ENCODE measurements at regions not wholly inside any gene's neighbourhood (a gene's known extent, or its start where the extent isn't known, plus 50 kb on each side); places are given as distances from the start of the nearest gene placed in this dataset.

DNA sequence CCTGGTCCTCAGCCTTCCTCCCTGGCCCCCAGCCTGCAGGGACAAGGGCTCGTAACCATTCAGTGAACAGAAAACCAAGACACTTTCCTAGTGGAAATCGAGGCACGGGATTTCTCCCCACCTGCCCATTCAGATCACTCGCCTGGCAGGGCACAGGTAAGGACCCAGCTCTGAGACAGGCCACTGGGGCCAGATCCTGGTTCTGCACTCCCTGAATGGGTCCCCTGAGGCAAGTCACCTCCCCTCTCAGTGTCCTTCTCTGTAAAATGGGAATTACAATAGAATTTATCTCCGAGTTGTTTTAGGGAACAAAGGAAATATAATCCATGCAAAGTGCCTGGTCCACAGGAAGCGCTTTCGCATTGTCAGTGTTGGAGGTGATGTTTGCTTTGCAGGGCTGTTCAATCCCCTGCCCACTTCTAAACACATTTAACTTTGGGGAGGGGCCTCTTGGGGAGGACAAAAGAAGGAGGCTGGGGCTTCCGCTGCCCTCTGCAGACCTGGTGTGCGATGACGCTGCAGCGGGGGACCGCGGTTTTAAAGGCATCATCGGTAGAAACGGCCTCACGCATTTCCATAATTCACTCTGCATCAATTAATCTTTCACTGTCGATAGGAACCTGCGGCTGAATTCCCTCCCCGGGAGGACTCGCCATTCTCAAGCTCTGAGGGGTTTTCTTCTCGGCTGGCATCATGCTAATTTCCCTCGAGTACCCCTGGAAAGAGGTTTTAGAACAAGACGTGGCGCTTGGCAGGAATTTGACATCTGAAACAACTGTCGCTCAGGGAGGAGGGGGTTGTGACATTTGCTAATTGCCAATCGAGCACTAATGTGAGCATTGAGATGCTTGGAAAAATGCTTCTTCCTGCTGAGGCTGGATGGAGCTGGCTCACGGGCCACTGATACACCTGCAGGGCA is 70.4 kb upstream of the FGF3 start:
- TF ChIP-seq POLR2A (IDR thresholded peaks at IDR 0.05; ENCODE audit: low read length) = no peak
- TF ChIP-seq, protein P1, sequence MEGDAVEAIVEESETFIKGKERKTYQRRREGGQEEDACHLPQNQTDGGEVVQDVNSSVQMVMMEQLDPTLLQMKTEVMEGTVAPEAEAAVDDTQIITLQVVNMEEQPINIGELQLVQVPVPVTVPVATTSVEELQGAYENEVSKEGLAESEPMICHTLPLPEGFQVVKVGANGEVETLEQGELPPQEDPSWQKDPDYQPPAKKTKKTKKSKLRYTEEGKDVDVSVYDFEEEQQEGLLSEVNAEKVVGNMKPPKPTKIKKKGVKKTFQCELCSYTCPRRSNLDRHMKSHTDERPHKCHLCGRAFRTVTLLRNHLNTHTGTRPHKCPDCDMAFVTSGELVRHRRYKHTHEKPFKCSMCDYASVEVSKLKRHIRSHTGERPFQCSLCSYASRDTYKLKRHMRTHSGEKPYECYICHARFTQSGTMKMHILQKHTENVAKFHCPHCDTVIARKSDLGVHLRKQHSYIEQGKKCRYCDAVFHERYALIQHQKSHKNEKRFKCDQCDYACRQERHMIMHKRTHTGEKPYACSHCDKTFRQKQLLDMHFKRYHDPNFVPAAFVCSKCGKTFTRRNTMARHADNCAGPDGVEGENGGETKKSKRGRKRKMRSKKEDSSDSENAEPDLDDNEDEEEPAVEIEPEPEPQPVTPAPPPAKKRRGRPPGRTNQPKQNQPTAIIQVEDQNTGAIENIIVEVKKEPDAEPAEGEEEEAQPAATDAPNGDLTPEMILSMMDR (IDR thresholded peaks at IDR 0.05) = no peak
- TF ChIP-seq FOSB (CRISPR knock-in tag; IDR thresholded peaks at IDR 0.05) = no peak
- TF ChIP-seq MYC (IDR thresholded peaks at IDR 0.05; ENCODE audit: borderline replicate concordance, low read length) = no peak
- no peak for TF ChIP-seq KDM1A (IDR thresholded peaks at IDR 0.05; ENCODE audit: low read depth)
- no peak for TF ChIP-seq HOXA7 (CRISPR knock-in tag; IDR thresholded peaks at IDR 0.05)
- TF ChIP-seq POLR2AphosphoS2 (conservative IDR thresholded peaks at IDR 0.05; ENCODE audit: low read length) = no peak
- TF ChIP-seq NFE2L2 (conservative IDR thresholded peaks at IDR 0.05; ENCODE audit: low read length) = no peak
- no peak for TF ChIP-seq CHD4 (IDR thresholded peaks at IDR 0.05; ENCODE audit: borderline replicate concordance)

All from A549 (cell line).